ENCODE measurements at regions not wholly inside any gene's neighbourhood (a gene's known extent, or its start where the extent isn't known, plus 50 kb on each side); places are given as distances from the start of the nearest gene placed in this dataset.
"Not testable (repeated sequence)": the region's sequence is repeated elsewhere in the genome, so short reads cannot be mapped to it uniquely, and the experiment has no call there.

DNA sequence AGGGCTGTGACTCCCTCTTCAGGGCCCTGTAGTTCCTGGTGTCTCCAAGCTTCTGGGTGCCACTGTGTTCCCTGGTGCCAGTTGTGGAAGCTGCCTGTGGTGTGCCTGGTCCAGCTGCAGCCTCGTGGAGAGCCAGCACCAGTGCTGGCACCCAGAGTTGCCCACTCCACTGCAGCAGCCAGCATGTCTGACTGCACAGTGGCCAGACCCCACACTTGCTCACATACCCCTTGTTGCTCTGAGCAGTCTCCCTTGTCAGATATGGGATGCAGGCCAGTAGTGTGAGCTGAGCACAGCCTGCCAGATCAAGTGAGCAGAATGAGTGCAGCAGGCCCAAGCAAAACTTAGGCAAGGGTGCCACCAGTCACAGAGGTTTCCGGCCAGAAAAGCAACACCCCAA lies 108.6 kb downstream of the ZMAT1 start:
- DNase-seq (ENCODE audit: low read depth, low spot score), result no peak

DNA sequence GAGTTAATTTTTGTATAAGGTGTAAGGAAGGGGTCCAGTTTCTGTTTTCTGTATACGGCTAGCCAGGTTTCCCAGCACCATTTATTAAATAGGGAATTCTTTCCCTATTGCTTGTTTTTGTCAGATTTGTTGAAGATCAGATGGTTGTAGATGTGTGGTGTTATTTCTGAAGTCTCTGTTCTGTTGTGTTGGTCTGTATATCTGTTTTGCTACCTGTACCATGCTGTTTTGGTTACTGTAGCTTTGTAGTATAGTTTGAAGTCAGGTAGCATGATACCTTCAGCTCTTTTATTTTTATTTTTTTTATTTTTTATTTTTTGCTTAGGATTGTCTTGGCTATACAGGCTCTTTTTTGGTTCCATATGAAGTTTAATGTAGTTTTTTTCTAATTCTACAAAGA lies 114.1 kb downstream of the ZMAT1 start:
- H3K4me3 ChIP-seq (ENCODE audit: low read length); DNase-seq (ENCODE audit: low read depth, low spot score): not testable (repeated sequence)

More for the DNA sequence above, 108.6 kb downstream of the ZMAT1 start:
- H3K4me3 ChIP-seq (ENCODE audit: low read length), result no peak overlapping the region

DNA sequence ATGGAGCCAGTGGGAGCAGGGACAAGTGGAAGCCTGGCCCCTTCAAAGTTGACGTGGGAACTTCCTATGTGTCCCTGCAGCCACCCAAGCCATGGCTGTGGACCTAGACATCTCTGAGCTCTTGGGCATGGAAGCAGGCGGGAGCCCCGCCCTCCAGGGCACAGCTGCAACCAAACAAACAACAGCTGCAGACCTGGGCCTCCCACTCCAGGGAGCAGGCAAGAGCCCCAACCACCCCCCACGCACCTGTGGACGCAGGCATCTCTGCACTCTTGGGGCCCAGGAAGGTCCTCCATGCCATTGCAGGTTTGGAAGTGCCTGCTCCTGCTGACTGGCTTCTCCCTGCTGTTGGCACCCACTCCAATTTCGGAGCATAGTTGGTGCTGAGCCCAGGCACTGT lies 118.6 kb downstream of the ZMAT1 start:
- no peak overlapping the region for H3K4me3 ChIP-seq (ENCODE audit: low read length)
- no peak for DNase-seq (ENCODE audit: low read depth, low spot score)

DNA sequence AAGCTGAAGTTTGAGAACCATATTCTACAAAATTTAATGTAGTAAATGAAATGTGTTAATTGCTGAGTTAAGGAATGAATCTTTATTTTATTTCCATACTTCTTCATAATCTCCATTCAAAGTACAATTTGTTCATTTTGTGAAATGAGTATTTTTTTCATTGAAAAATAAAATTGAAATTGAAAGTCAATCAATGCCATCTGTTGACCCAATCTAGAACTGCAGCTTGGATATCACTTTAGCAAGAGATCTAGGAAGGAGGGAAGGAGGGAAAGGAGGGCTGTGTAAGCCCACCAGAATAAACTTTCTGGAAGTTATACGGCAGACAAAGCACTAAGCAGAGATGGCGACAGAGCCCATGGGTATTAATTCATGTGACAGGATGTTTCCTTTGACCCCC lies 128.4 kb downstream of the ZMAT1 start:
- no peak overlapping the region for H3K4me3 ChIP-seq (ENCODE audit: low read length)
- DNase-seq (ENCODE audit: low read depth, low spot score), result peak; percentile 3

DNA sequence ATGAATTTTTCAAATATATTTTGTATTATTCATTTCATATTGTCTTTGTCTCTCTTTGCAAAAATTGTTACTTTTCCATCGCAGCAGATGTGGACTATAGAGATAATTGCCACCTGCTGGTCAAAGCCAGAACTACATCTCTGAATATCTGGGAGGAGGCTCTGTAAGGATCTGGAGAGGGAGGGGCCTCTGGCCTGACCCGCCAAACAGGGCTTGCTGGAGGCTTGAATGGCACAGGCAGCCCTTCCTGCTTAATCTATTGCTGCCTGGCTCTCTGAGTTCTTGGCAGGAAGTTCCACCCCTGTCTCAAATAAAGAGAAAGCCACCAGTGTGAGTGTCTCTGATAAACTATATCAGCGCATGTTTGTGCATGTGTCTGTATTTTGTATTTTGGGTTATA lies 132.4 kb downstream of the ZMAT1 start:
- peak overlapping the region; percentile 5; the same call in 1 of the 2 replicates for H3K4me3 ChIP-seq (ENCODE audit: low read length)
- peak; percentile 80 for DNase-seq (ENCODE audit: low read depth, low spot score)

DNA sequence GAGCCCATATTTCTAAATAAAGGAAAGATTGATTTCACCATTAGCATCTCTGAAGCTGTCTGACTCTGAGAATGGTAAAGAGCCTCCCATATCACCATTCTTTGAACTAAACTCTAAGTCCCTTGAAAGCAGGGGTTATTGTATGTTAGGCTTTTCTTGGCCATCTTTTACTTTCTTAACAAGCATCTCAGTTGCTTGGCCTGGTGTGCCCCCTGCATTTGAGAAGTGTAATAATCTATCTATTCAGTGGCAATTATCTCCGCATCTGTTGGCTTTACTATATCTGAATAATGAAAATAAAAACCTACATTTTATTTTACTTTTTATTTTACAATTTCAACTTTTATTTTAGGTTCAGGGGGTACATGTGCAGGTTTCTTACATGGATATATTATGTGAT lies 128.3 kb upstream of the ARMCX2 start:
- DNase-seq (ENCODE audit: low read depth, low spot score), result no peak
- H3K4me3 ChIP-seq (ENCODE audit: low read length), result no peak overlapping the region

DNA sequence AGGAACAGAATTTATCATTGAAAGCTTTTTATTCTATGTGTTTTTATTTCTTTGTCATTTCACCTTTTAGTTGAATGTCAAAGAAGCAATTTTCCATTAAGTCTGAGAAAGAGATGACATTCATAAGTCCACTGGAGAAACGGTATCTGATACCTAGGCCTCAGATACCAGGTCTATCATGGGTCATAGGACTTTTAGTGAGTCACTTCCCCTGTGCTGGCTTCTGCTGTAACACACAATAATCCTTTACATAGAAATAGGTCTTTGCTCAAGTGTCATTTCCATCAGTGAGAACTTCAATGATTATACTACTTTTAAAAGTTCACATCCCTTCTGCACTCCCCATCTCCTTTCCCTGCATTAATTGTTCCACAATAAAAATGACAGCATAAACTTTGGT lies 125.5 kb upstream of the ARMCX2 start:
- DNase-seq (ENCODE audit: low read depth, low spot score), result no peak
- H3K4me3 ChIP-seq (ENCODE audit: low read length), result no peak overlapping the region

DNA sequence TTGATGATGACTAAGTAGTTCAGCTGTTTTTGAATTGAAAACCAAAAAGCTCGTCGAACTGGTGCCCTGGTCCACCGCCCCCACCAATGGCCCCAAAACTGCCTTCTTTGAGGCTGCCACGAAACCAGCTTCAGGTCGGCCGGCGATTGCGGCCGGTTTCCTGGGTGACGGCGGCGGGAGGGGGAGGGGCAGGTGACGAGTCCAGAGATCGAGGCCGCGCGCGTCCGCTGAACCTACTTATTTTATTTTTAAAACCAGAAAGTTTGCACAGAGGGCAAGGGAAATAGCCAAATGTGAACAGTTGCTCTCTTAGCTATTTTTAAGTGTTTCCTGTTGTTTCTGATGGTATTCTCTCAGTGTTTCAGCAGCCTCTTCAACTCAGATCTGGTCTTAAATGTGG lies 120.8 kb upstream of the ARMCX2 start:
- H3K4me3 ChIP-seq (ENCODE audit: low read length); DNase-seq (ENCODE audit: low read depth, low spot score): not testable (repeated sequence)

DNA sequence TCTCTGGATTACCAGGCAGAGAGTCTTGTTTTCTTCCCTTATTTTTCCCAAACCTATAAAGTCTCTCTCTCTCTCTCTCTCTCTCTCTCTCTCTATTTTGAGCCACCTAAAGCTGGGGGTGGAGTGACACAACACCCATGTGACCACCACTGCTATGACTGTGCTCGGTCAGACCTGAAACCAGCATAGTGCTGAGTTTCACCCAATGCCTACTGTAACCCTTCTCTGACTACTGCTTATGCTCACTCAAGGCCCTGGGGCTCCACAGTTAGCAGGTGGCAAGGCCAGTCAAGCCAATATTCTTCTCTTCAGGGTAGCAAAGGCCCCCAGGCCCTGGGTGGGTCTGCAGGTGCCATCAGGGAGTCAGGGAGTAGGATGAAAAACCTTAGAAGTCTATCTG lies 114.7 kb upstream of the ARMCX2 start:
- no peak for DNase-seq (ENCODE audit: low read depth, low spot score)
- H3K4me3 ChIP-seq (ENCODE audit: low read length), result no peak overlapping the region

DNA sequence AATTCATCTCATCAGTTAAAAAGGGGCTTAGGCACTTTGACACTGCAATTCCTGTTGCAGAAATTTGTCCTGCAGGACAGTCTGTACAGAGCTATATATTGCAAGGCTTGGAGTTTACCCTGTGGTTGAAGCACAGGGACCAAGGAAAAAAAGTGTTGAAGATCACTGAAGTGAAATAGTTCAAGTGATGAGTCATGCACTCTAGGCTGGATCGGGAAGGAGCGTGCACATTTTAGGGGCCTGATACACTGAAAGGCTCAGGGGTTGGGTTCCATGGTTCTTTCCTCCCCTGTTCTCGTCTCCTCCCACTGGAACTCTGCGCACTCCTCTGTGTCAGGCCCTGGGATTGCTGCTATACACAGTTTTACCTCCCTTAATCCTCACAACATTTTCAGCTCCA lies 104.9 kb upstream of the ARMCX2 start:
- no peak for DNase-seq (ENCODE audit: low read depth, low spot score)
- no peak overlapping the region for H3K4me3 ChIP-seq (ENCODE audit: low read length)

DNA sequence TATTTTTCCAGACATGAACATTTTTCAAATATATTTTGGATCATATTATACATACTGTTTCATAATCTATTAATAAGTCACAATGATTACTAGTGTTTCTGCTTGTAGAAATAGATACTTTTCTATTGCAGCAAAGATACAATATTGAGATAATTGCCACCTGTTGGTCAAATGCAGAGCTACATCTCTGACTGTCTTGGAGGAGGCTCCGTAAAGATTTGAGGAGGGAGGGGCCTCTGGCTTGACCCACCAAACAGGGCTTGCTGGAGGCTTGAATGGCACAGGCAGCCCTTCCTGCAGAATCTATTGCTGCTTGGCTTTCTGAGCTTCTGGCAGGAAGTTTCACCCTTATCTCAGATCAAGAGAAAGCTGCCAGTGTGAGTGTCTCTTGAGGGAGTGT lies 99.3 kb upstream of the ARMCX2 start:
- DNase-seq (ENCODE audit: low read depth, low spot score), result peak; percentile 10
- no peak overlapping the region for H3K4me3 ChIP-seq (ENCODE audit: low read length)

DNA sequence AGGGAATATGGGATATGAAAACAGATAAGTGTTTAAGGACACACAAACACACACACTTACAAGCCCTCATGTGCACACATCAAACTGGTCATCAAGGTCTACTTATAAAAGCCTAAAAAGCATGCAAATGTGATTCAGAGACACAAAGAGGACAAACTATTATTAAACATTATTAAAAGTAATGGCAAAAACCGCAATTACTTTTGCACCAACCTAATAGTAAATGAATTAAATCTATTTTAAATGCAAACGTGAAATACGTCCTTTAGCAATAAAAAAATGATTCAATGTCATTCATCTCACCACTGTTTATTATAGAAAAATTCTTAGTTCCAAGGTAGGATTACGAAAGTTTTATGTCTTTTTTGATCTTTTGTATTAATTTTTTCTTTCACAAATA lies 91.1 kb upstream of the ARMCX2 start:
- no peak for DNase-seq (ENCODE audit: low read depth, low spot score)
- H3K4me3 ChIP-seq (ENCODE audit: low read length), result no peak overlapping the region

DNA sequence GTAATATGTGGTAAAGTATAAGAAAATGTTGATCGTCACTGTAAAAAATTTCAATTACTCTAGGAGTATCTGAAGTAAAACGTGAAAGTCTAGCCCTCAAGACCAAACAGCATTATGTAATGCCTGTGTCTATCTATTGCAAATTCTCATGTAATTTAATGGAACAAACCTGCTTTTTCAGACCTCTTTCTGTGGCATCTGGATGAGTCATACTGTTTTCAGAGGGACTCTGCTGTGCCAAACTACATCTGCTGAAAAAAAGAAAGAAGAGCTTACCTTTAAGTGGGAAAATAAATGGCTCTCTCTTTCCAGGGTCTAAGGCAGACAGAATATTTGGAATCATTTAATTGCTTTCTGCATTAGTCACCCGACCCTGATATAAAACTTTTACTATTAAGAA lies 89.8 kb upstream of the ARMCX2 start:
- no peak for DNase-seq (ENCODE audit: low read depth, low spot score)
- H3K4me3 ChIP-seq (ENCODE audit: low read length), result no peak overlapping the region

DNA sequence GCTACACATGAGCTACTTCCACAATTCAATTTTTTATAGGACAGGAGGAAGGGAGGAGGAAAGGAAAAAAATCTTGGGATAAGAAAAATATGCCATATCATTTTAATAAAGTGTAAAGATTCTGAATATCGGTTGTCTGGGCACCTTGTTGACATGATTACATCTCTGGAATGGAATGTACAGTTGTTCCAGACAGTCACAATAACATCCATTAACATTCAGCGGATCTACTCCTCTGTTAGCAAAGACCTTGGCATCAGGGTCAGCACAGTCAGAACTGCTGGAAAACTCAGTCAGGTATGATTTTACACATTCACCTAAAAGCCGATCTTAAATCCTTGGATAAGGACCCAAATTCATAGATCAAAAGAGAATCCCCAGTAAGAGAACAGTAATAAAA lies 85.4 kb upstream of the ARMCX2 start:
- no peak overlapping the region for H3K4me3 ChIP-seq (ENCODE audit: low read length)
- DNase-seq (ENCODE audit: low read depth, low spot score), result no peak

DNA sequence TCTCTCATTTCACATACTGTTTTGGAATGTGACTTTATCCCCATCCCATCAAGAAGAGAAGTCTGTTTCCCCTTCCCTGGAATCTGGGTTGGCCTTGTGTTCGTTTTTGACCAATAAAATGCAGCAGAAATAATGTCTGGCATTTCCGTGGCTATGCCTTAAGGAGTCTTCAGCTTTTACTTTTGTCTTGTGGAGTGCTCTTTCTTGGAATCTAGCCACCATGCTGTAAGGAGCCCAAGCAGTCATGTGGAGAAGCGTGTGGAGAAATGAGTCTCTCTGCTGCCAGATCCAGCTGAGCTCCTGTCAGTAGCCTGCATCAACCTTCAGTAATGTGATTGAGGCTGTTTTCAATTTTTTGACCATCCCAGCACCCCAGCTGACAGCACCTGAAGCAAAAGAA lies 84.4 kb upstream of the ARMCX2 start:
- H3K4me3 ChIP-seq (ENCODE audit: low read length), result no peak overlapping the region
- no peak for DNase-seq (ENCODE audit: low read depth, low spot score)

DNA sequence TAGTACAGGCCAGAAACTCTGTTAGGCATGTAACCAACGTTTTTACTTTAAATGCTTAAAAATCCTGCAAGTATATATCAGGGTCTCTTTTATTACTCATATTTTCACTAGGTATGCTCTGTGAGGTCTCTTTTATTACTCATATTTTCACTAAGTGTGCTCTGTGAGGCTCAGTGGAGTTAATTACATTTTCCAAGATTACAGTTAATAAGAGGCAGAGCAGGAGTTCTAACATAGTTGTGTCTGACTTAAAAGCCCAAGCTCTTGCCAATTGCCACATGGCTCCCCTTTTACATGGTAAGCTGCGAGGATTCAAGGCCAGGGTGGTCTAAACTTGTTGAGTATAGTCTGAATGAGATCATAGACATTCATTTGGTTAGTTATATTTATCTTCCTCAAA lies 81.0 kb upstream of the ARMCX2 start:
- H3K4me3 ChIP-seq (ENCODE audit: low read length), result no peak overlapping the region
- no peak for DNase-seq (ENCODE audit: low read depth, low spot score)

DNA sequence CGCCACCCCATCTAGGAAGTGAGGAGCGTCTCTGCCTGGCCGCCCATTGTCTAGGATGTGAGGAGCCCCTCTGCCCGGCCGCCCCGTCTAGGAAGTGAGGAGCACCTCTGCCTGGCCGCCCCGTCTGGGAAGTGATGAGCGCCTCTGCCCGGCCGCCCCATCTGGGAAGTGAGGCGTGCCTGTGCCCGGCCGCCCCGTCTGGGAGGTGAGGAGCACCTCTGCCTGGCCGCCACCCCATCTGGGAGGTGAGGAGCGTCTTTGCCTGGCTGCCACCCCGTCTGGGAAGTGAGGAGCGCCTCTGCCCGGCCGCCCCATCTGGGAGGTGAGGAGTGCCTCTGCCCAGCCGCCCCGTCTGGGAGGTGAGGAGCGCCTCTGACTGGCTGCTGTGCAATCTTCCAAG lies 79.2 kb upstream of the ARMCX2 start:
- not testable (repeated sequence) for H3K4me3 ChIP-seq (ENCODE audit: low read length); DNase-seq (ENCODE audit: low read depth, low spot score)

DNA sequence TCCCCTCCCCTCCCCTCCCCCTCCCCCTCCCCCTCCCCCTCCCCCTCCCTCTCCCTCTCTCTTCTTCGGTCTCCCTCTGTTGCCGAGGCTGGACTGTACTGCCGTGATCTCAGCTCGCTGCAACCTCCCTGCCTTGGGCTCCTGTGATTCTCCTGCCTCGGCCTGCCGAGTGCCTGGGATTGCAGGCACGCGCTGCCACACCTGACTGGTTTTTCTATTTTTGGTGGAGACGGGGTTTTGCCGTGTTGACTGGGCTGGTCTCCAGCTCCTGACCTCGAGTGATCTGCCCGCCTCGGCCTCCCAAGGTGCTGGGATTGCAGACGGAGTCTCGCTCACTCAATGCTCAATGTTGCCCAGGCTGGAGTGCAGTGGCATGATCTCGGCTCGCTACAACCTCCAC lies 78.8 kb upstream of the ARMCX2 start:
- DNase-seq (ENCODE audit: low read depth, low spot score); H3K4me3 ChIP-seq (ENCODE audit: low read length): not testable (repeated sequence)

DNA sequence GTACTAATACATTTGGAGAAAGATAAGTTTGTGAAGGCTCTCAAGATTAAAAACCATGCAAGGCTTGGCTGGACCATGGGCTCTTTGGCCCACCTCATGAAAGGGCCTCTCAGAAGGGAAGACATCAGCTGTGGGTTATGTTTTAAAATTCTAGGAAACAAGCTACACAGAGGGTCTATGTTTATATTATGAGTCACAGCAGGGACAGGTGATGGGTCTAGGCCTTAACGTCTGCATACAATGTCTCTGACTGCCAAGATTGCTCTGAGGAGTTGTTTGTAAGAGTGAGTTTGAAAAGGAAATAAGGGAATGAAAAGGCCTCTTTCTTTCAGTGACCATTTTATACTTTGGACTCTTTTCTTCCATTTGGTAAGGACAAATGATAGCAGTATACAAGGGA lies 77.0 kb upstream of the ARMCX2 start:
- no peak overlapping the region for H3K4me3 ChIP-seq (ENCODE audit: low read length)
- DNase-seq (ENCODE audit: low read depth, low spot score), result no peak

DNA sequence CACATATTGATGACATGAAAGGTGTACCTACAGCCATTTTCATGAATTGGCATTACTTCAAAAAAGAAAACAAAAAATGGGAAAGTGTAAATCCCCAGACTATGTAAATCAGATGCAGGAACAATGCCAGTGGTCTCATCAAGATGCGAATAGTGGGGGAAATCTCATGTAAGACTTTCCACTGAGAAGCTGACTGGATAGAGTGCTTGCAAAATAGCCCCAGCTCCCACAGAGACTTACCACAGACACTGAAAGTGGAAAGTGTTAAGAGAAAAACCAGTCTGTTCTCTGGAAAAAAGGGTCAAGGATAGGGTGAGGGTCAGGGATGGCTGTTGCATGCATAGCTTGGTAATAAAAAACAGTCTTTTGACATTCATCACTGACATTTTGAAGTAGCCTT lies 73.2 kb upstream of the ARMCX2 start:
- DNase-seq (ENCODE audit: low read depth, low spot score), result no peak
- H3K4me3 ChIP-seq (ENCODE audit: low read length), result no peak overlapping the region

DNA sequence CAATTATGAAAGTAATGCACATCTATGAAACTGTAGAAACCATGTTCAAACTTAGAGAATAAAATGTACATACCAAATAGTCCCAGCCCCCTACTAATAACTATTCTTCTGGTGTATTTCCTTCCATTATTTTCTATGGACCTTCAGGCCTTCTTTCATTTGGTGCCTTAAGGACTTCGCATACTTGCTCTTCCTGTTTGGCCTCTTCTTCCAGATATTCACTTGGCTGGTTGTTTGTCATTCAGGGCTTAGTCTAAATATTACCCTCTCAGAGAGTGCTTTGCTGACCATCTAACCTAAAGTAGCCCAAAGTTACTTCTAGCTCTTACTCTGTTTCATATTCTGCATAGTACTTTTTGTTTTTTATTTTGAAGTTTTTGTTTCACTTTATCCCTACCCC lies 70.3 kb upstream of the ARMCX2 start:
- DNase-seq (ENCODE audit: low read depth, low spot score), result no peak
- H3K4me3 ChIP-seq (ENCODE audit: low read length), result no peak overlapping the region

Data from Jurkat, Clone E6-1 (cell line).